ENCODE measurements at regions not wholly inside any gene's neighbourhood (a gene's known extent, or its start where the extent isn't known, plus 50 kb on each side); places are given as distances from the start of the nearest gene placed in this dataset.

GRCh38 chr6:129767776-129768485 lies 58.0 kb upstream of the ARHGAP18 start:
- Histone ChIP-seq H3K4me3 (ENCODE audit: low read depth, low read length, poor library complexity, severe bottlenecking) (peak overlapping the region; percentile 47), H3K27me3 (replicated peaks; ENCODE audit: insufficient read depth, low read depth, low read length, poor library complexity) (no peaks in the 10 kb centered on the region), H3K36me3 (ENCODE audit: insufficient read depth, low read length, poor library complexity, severe bottlenecking) (no peaks in the 10 kb centered on the region), H3K27ac (ENCODE audit: low read depth, low read length, poor library complexity, severe bottlenecking) (peak overlapping the region; percentile 38), H3K9me3 (ENCODE audit: low read depth, low read length, poor library complexity, severe bottlenecking) (no peaks in the 10 kb centered on the region), H3K4me1 (ENCODE audit: insufficient read depth, low read length, poor library complexity, severe bottlenecking) (peaks cover 20% of the 10 kb centered on the region)
- intact Hi-C loops (cut with micrococcal nuclease; ENCODE audit: unreplicated experiment): no loop called here
- TF ChIP-seq EZH2 (IDR thresholded peaks at IDR 0.05; ENCODE audit: borderline replicate concordance, low read depth, low read length, poor library complexity, severe bottlenecking) (no peak), CTCF (conservative IDR thresholded peaks at IDR 0.05; ENCODE audit: low read depth, low read length) (no peak)
- ChIA-PET CTCF (no interaction called here), POLR2A (ENCODE audit: low non-redundant PET) (no interaction called here)
- no TSS peak for BruUV-seq (replicated peaks)
- DNase-seq (ENCODE audit: low spot score): peak; percentile 49

GRCh38 chr6:129766959-129767728 lies 57.2 kb upstream of the ARHGAP18 start:
- Histone ChIP-seq H3K36me3 (ENCODE audit: insufficient read depth, low read length, poor library complexity, severe bottlenecking) (no peaks in the 10 kb centered on the region), H3K9me3 (ENCODE audit: low read depth, low read length, poor library complexity, severe bottlenecking) (no peaks in the 10 kb centered on the region), H3K27me3 (replicated peaks; ENCODE audit: insufficient read depth, low read depth, low read length, poor library complexity) (no peaks in the 10 kb centered on the region), H3K4me1 (ENCODE audit: insufficient read depth, low read length, poor library complexity, severe bottlenecking) (peaks cover 20% of the 10 kb centered on the region), H3K4me3 (ENCODE audit: low read depth, low read length, poor library complexity, severe bottlenecking) (peak overlapping the region; percentile 47), H3K27ac (ENCODE audit: low read depth, low read length, poor library complexity, severe bottlenecking) (peak overlapping the region; percentile 38)
- peak; percentile 85 for DNase-seq (ENCODE audit: low spot score)
- CTCF ChIA-PET: no interaction called here
- POLR2A ChIA-PET (ENCODE audit: low non-redundant PET): no interaction called here
- BruUV-seq (replicated peaks): no TSS peak
- intact Hi-C loops (cut with micrococcal nuclease; ENCODE audit: unreplicated experiment): no loop called here
- TF ChIP-seq CTCF (conservative IDR thresholded peaks at IDR 0.05; ENCODE audit: low read depth, low read length): no peak
- TF ChIP-seq EZH2 (IDR thresholded peaks at IDR 0.05; ENCODE audit: borderline replicate concordance, low read depth, low read length, poor library complexity, severe bottlenecking): no peak

- DNase-seq (ENCODE audit: low spot score): no peak
Observed at GRCh38 chr6:129764761-129765407, 54.9 kb upstream of the ARHGAP18 start.

More at GRCh38 chr6:129764761-129765407, 54.9 kb upstream of the ARHGAP18 start:
- Histone ChIP-seq H3K36me3 (ENCODE audit: insufficient read depth, low read length, poor library complexity, severe bottlenecking) (no peaks in the 10 kb centered on the region), H3K4me1 (ENCODE audit: insufficient read depth, low read length, poor library complexity, severe bottlenecking) (peaks cover 20% of the 10 kb centered on the region), H3K27me3 (replicated peaks; ENCODE audit: insufficient read depth, low read depth, low read length, poor library complexity) (no peaks in the 10 kb centered on the region), H3K4me3 (ENCODE audit: low read depth, low read length, poor library complexity, severe bottlenecking) (no peak overlapping the region), H3K9me3 (ENCODE audit: low read depth, low read length, poor library complexity, severe bottlenecking) (no peaks in the 10 kb centered on the region), H3K27ac (ENCODE audit: low read depth, low read length, poor library complexity, severe bottlenecking) (no peak overlapping the region)
- TF ChIP-seq CTCF (conservative IDR thresholded peaks at IDR 0.05; ENCODE audit: low read depth, low read length) (no peak), EZH2 (IDR thresholded peaks at IDR 0.05; ENCODE audit: borderline replicate concordance, low read depth, low read length, poor library complexity, severe bottlenecking) (no peak)
- BruUV-seq (replicated peaks): no TSS peak
- intact Hi-C loops (cut with micrococcal nuclease; ENCODE audit: unreplicated experiment): no loop called here
- POLR2A ChIA-PET (ENCODE audit: low non-redundant PET): no interaction called here
- CTCF ChIA-PET: no interaction called here
